ENCODE measurements at regions not wholly inside any gene's neighbourhood (a gene's known extent, or its start where the extent isn't known, plus 50 kb on each side); places are given as distances from the start of the nearest gene placed in this dataset.

GRCh38 chr18:53797998-53798495 lies 426.4 kb downstream of the MBD2 start:
- Mint-ChIP-seq H3K9me3 (peaks cover 10% of the 10 kb centered on the region), H3K27me3 (ENCODE audit: low read depth) (no peaks in the 10 kb centered on the region), H3K36me3 (no peaks in the 10 kb centered on the region), H3K4me1 (no peaks in the 10 kb centered on the region), H3K4me3 (no peak overlapping the region), H3K27ac (no peak overlapping the region)
- TF ChIP-seq, protein P1, sequence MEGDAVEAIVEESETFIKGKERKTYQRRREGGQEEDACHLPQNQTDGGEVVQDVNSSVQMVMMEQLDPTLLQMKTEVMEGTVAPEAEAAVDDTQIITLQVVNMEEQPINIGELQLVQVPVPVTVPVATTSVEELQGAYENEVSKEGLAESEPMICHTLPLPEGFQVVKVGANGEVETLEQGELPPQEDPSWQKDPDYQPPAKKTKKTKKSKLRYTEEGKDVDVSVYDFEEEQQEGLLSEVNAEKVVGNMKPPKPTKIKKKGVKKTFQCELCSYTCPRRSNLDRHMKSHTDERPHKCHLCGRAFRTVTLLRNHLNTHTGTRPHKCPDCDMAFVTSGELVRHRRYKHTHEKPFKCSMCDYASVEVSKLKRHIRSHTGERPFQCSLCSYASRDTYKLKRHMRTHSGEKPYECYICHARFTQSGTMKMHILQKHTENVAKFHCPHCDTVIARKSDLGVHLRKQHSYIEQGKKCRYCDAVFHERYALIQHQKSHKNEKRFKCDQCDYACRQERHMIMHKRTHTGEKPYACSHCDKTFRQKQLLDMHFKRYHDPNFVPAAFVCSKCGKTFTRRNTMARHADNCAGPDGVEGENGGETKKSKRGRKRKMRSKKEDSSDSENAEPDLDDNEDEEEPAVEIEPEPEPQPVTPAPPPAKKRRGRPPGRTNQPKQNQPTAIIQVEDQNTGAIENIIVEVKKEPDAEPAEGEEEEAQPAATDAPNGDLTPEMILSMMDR (IDR thresholded peaks at IDR 0.05; ENCODE audit: unreplicated experiment) = no peak
- no peak for DNase-seq (ENCODE audit: low spot score in 2 of 2, unreplicated experiment in 2 of 2)

DNA sequence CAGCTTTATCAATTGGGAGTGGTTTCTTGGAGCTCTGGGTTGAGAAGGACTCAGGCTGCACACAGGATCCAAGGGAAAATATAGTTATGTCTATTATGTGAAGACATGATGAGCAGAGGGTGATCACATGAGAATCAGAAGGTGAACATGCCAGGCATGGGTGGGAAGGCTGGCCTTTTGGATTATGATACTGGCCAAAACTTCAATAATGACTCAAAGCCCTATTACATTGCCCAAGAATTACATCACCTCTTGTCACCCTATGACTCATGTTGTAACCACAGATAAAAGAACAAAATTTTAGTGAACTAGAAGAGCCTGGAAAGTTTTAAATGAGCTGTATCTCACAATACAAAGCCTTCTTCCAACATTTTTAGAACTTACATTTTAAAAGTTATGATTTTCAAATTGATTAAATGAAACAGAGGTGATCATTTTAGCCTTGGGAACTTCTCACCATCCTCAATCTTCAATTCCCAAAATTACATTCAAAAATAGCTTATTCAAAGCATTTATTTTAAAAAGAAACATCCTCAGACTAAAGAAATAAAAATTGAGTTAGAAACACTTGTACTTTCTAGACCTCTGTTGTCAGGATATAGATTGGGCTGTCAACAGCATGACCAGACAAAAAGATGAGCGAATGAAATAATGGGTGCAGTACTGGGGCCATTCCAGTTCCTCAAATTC lies 428.3 kb downstream of the MBD2 start:
- DNase-seq (ENCODE audit: low spot score in 2 of 2, unreplicated experiment in 2 of 2) = no peak
- H3K36me3 Mint-ChIP-seq = no peaks in the 10 kb centered on the region
- TF ChIP-seq, protein P1 (IDR thresholded peaks at IDR 0.05; ENCODE audit: unreplicated experiment) = no peak
- H3K9me3 Mint-ChIP-seq = peaks cover 8% of the 10 kb centered on the region
- peaks cover 4% of the 10 kb centered on the region for H3K27me3 Mint-ChIP-seq (ENCODE audit: low read depth)
- no peak overlapping the region for H3K27ac Mint-ChIP-seq
- no peak overlapping the region for H3K4me3 Mint-ChIP-seq
- no peaks in the 10 kb centered on the region for H3K4me1 Mint-ChIP-seq

- no peak overlapping the region for H3K4me3 Mint-ChIP-seq
- TF ChIP-seq, protein P1 (IDR thresholded peaks at IDR 0.05; ENCODE audit: unreplicated experiment) = no peak
- peaks cover 3% of the 10 kb centered on the region for H3K9me3 Mint-ChIP-seq
- peaks cover 2% of the 10 kb centered on the region for H3K4me1 Mint-ChIP-seq
- DNase-seq (ENCODE audit: low spot score in 2 of 2, unreplicated experiment in 2 of 2) = no peak
- peaks cover 4% of the 10 kb centered on the region for H3K27me3 Mint-ChIP-seq (ENCODE audit: low read depth)
- H3K27ac Mint-ChIP-seq = no peak overlapping the region
- no peaks in the 10 kb centered on the region for H3K36me3 Mint-ChIP-seq
These were observed 428.9 kb downstream of the MBD2 start for GRCh38 chr18:53795610-53796009.

DNA sequence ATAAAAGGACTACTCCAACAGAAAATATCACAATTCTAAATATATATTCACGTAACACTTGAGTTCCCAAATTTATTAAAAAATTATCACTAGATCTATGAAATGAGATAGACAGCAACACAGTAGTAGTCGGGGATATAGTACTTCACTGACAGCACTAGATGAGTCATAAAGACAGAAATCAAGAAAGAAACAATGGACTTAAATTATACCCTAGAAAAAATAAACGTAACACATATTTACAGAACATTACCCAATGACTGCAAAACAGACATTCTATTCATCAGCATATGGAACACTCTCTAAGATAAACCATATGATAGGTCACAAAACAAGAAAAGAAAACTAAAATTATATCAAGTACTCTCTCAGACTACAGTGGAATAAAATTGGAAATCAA lies 429.4 kb downstream of the MBD2 start:
- no peak overlapping the region for H3K4me3 Mint-ChIP-seq
- H3K36me3 Mint-ChIP-seq = no peaks in the 10 kb centered on the region
- H3K27me3 Mint-ChIP-seq (ENCODE audit: low read depth) = peaks cover 4% of the 10 kb centered on the region
- peaks cover 2% of the 10 kb centered on the region for H3K4me1 Mint-ChIP-seq
- H3K27ac Mint-ChIP-seq = no peak overlapping the region
- TF ChIP-seq, protein P1 (IDR thresholded peaks at IDR 0.05; ENCODE audit: unreplicated experiment) = no peak
- H3K9me3 Mint-ChIP-seq = no peaks in the 10 kb centered on the region
- DNase-seq (ENCODE audit: low spot score in 2 of 2, unreplicated experiment in 2 of 2) = no peak

- TF ChIP-seq, protein P1 (IDR thresholded peaks at IDR 0.05; ENCODE audit: unreplicated experiment) = no peak
- Mint-ChIP-seq H3K9me3 (no peaks in the 10 kb centered on the region), H3K27me3 (ENCODE audit: low read depth) (peaks cover 4% of the 10 kb centered on the region), H3K4me1 (peaks cover 2% of the 10 kb centered on the region), H3K36me3 (no peaks in the 10 kb centered on the region), H3K4me3 (no peak overlapping the region), H3K27ac (no peak overlapping the region)
- no peak for DNase-seq (ENCODE audit: low spot score in 2 of 2, unreplicated experiment in 2 of 2)
These were observed 431.7 kb downstream of the MBD2 start for GRCh38 chr18:53792762-53793161.

All from mesothelial cell of epicardium (in vitro differentiated cells).